MM.1S (cell line): ENCODE measurements at regions not wholly inside any gene's neighbourhood (a gene's known extent, or its start where the extent isn't known, plus 50 kb on each side); places are given as distances from the start of the nearest gene placed in this dataset.

ENCODE experiments used
- DNase-seq: peaks from one replicate; pipeline ENCODE4 v3.0.0-alpha.2; 2015
- H2AFZ ChIP-seq: fragments of 300-600 bp; sonication (generic); 2 replicates; pipeline ENCODE4 v1.6.0; 2016; ENCODE audit warnings: antibody characterized with exemption, low read length
- H3F3A ChIP-seq: fragments of 300-600 bp; sonication (generic); 2 replicates; pipeline ENCODE4 v1.6.1; 2016; ENCODE audit warnings: mild to moderate bottlenecking, antibody characterized with exemption, low read length, moderate library complexity, mixed read lengths; ENCODE audit not compliant: insufficient read depth
- H3K27ac ChIP-seq: fragments of 300-600 bp; sonication (generic); 2 replicates; pipeline ENCODE4 v1.5.1; 2016; ENCODE audit warnings: mild to moderate bottlenecking, low read length
- H3K27me3 ChIP-seq: fragments of 300-600 bp; sonication (generic); replicated peaks from 2 replicates; pipeline ENCODE4 v1.6.0; 2016; ENCODE audit warnings: low read length; ENCODE audit not compliant: insufficient read depth
- H3K36me3 ChIP-seq: fragments of 300-600 bp; sonication (generic); replicated peaks from 2 replicates; pipeline ENCODE4 v1.6.1; 2016; ENCODE audit warnings: mild to moderate bottlenecking, low read length, mixed read lengths; ENCODE audit not compliant: insufficient read depth
- H3K4me1 ChIP-seq: fragments of 300-600 bp; sonication (generic); 2 replicates; pipeline ENCODE4 v1.6.1; 2016; ENCODE audit warnings: low read length, mixed read lengths
- H3K4me2 ChIP-seq: fragments of 300-600 bp; sonication (generic); 2 replicates; pipeline ENCODE4 v1.6.0; 2016; ENCODE audit warnings: low read depth, low read length
- H3K4me3 ChIP-seq: fragments of 300-600 bp; sonication (generic); 2 replicates; pipeline ENCODE4 v1.5.1; 2016; ENCODE audit warnings: low read length, mixed read lengths
- H3K79me2 ChIP-seq: fragments of 300-600 bp; sonication (generic); 2 replicates; pipeline ENCODE4 v1.6.1; 2016; ENCODE audit warnings: mixed run types, low read length, mixed read lengths
- H3K9ac ChIP-seq: fragments of 300-600 bp; sonication (generic); 2 replicates; pipeline ENCODE4 v1.6.1; 2016; ENCODE audit warnings: low read length, mixed read lengths
- H3K9me2 ChIP-seq: fragments of 300-600 bp; sonication (generic); replicated peaks from 2 replicates; pipeline ENCODE4 v1.6.1; 2016; ENCODE audit warnings: mild to moderate bottlenecking, low read length, mixed read lengths; ENCODE audit not compliant: insufficient read depth
- H3K9me3 ChIP-seq: fragments of 300-600 bp; sonication (generic); replicated peaks from 2 replicates; pipeline ENCODE4 v1.6.1; 2016; ENCODE audit warnings: mild to moderate bottlenecking, low read length, mixed read lengths; ENCODE audit not compliant: insufficient read depth
- H4K20me1 ChIP-seq: fragments of 300-600 bp; sonication (generic); 2 replicates; pipeline ENCODE4 v1.6.1; 2016; ENCODE audit warnings: mild to moderate bottlenecking, low read length, moderate library complexity, mixed read lengths; ENCODE audit not compliant: insufficient read depth
- EZH2 ChIP-seq: fragments of 300-600 bp; sonication (generic); optimal IDR thresholded peaks from 2 replicates; pipeline ENCODE3; 2017; ENCODE audit warnings: low read depth, mild to moderate bottlenecking, antibody characterized with exemption, low read length, mixed read lengths
- EZH2phosphoT487 ChIP-seq: fragments of 300-600 bp; sonication (generic); IDR thresholded peaks from 2 replicates; pipeline ENCODE4 v1.6.1; 2018; ENCODE audit warnings: antibody characterized with exemption, low read length
- TF ChIP-seq, protein P1 (sequence below): fragments of 300-600 bp; sonication (generic); IDR thresholded peaks from 2 replicates; pipeline ENCODE4 v1.5.1; 2016; ENCODE audit warnings: antibody characterized with exemption, low read length, mixed read lengths

DNA sequence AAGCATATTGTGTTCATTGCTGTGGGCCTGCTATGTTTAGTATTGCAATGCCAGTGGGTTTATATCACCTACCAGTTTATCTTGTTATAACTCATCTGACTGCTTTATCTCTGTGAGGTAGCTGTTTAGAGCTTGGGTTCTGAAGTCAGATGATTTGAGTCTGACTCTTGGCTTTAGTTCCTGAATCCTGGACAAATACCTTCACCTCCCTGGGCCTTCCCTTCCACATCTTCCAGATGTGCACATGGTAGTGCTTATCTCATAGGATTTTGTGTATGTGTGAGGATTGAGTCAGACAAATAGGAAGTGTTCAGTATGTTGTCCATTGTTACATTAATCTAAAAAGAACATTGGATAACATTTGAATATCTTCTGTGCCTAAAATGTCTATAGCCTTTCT lies 63.5 kb upstream of the ANKRD10 start:
- Histone ChIP-seq H3F3A (no peaks in the 10 kb centered on the region), H3K9me2 (no peaks in the 10 kb centered on the region), H3K9ac (no peak overlapping the region), H3K9me3 (no peaks in the 10 kb centered on the region), H2AFZ (no peak overlapping the region), H3K36me3 (no peaks in the 10 kb centered on the region), H3K27me3 (no peaks in the 10 kb centered on the region), H3K4me3 (no peak overlapping the region), H3K4me1 (no peaks in the 10 kb centered on the region), H4K20me1 (no peaks in the 10 kb centered on the region), H3K27ac (no peak overlapping the region), H3K79me2 (no peaks in the 10 kb centered on the region), H3K4me2 (no peak overlapping the region)
- TF ChIP-seq, protein P1, sequence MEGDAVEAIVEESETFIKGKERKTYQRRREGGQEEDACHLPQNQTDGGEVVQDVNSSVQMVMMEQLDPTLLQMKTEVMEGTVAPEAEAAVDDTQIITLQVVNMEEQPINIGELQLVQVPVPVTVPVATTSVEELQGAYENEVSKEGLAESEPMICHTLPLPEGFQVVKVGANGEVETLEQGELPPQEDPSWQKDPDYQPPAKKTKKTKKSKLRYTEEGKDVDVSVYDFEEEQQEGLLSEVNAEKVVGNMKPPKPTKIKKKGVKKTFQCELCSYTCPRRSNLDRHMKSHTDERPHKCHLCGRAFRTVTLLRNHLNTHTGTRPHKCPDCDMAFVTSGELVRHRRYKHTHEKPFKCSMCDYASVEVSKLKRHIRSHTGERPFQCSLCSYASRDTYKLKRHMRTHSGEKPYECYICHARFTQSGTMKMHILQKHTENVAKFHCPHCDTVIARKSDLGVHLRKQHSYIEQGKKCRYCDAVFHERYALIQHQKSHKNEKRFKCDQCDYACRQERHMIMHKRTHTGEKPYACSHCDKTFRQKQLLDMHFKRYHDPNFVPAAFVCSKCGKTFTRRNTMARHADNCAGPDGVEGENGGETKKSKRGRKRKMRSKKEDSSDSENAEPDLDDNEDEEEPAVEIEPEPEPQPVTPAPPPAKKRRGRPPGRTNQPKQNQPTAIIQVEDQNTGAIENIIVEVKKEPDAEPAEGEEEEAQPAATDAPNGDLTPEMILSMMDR = no peak
- TF ChIP-seq EZH2 = no peak
- no peak for TF ChIP-seq EZH2phosphoT487
- DNase-seq = no peak

DNA sequence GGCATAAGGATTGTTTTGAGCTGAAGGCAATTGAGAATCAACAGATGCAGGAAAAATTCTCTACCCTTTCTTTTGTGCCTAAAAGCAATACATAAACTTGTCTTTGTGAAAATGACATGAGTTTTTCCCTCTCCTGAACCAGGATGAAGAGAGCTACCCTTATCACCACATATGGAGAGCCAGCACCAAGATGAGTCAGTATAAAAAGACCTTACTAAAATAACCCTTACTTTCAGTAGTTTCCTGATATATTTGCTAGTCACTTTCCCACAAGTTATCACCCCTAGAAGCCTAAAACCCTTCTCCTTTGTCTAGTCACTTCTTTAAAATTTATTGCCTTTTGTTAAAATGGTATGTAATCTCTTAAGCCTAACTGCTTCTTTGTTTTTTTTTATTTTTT lies 61.9 kb upstream of the ANKRD10 start:
- H3K4me3 ChIP-seq = no peak overlapping the region
- no peak overlapping the region for H3K9ac ChIP-seq
- no peak overlapping the region for H3K27ac ChIP-seq
- no peak overlapping the region for H2AFZ ChIP-seq
- no peak overlapping the region for H3K4me2 ChIP-seq
- H3K9me3 ChIP-seq = no peaks in the 10 kb centered on the region
- no peaks in the 10 kb centered on the region for H3F3A ChIP-seq
- no peaks in the 10 kb centered on the region for H3K4me1 ChIP-seq
- H3K36me3 ChIP-seq = no peaks in the 10 kb centered on the region
- no peaks in the 10 kb centered on the region for H3K9me2 ChIP-seq
- DNase-seq = no peak
- H4K20me1 ChIP-seq = no peaks in the 10 kb centered on the region
- no peaks in the 10 kb centered on the region for H3K79me2 ChIP-seq
- TF ChIP-seq EZH2 = no peak
- TF ChIP-seq, protein P1 = no peak
- TF ChIP-seq EZH2phosphoT487 = no peak
- no peaks in the 10 kb centered on the region for H3K27me3 ChIP-seq

DNA sequence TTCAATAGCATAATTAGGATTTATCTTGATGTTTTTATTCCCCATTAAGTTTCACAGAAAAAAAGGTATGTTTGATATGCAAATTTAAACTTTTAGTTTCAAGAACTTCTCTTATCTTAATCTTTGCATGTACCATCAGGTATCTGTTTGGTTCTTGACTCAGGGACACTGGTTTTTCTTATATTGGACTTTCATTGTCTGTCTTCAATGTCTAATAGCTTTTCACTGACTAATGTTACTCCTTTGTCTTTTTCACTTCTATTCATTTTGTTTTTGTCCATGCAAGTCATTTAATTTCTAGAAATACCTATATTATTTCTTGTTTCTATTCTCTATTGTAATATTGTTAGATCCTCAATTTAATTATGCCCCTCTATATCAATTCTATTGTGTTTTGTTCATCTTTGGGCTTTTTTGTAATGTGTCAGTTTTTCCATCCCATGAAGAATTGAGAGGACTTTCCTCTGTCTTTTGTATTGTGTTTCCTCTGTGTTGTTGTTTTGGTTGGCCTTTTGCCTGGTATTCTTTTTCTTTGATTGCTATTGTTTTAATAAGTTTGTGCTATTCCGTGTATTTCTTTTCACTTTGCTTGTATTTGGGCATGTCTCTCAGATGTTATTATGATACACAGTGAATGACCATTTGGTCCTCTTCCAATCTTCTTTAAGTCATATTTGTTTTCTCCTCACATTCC lies 58.3 kb upstream of the ANKRD10 start:
- H3K9ac ChIP-seq = no peak overlapping the region
- H3K4me3 ChIP-seq = no peak overlapping the region
- no peaks in the 10 kb centered on the region for H3K4me1 ChIP-seq
- DNase-seq = no peak
- H2AFZ ChIP-seq = no peak overlapping the region
- no peaks in the 10 kb centered on the region for H3K79me2 ChIP-seq
- H3K4me2 ChIP-seq = no peak overlapping the region
- no peak overlapping the region for H3K27ac ChIP-seq
- H3K36me3 ChIP-seq = no peaks in the 10 kb centered on the region
- H3F3A ChIP-seq = no peaks in the 10 kb centered on the region
- H3K9me3 ChIP-seq = no peaks in the 10 kb centered on the region
- TF ChIP-seq, protein P1 = no peak
- TF ChIP-seq EZH2 (no peak), EZH2phosphoT487 (no peak)
- no peaks in the 10 kb centered on the region for H3K27me3 ChIP-seq
- no peaks in the 10 kb centered on the region for H3K9me2 ChIP-seq
- no peaks in the 10 kb centered on the region for H4K20me1 ChIP-seq
